Stimulated activated naive CD8-positive, alpha-beta T cell treated with anti-CD3 and anti-CD28 coated beads, Interleukin-15, Interleukin-2, amounts not matched to agents 100 ng/mL and 50 ng/mL, for 24 hours (primary cell): ENCODE measurements at regions not wholly inside any gene's neighbourhood (a gene's known extent, or its start where the extent isn't known, plus 50 kb on each side); places are given as distances from the start of the nearest gene placed in this dataset.
"Not testable (repeated sequence)": the region's sequence is repeated elsewhere in the genome, so short reads cannot be mapped to it uniquely, and the experiment has no call there.

ENCODE experiments used
- H3K27ac Mint-ChIP-seq: one replicate; pipeline ENCODE4 v1.8.0; 2021; ENCODE audit warnings: mild to moderate bottlenecking, mixed read lengths
- H3K27me3 Mint-ChIP-seq: one replicate; pipeline ENCODE4 v1.8.0; 2021; ENCODE audit warnings: mixed read lengths
- H3K36me3 Mint-ChIP-seq: one replicate; pipeline ENCODE4 v1.8.0; 2021; ENCODE audit warnings: low read depth, mixed read lengths
- H3K4me1 Mint-ChIP-seq: one replicate; pipeline ENCODE4 v1.8.0; 2021; ENCODE audit warnings: low read depth, mixed read lengths
- H3K4me3 Mint-ChIP-seq: one replicate; pipeline ENCODE4 v1.8.0; 2021; ENCODE audit warnings: mild to moderate bottlenecking, mixed read lengths
- H3K9me3 Mint-ChIP-seq: one replicate; pipeline ENCODE4 v1.8.0; 2021; ENCODE audit warnings: mixed read lengths

DNA sequence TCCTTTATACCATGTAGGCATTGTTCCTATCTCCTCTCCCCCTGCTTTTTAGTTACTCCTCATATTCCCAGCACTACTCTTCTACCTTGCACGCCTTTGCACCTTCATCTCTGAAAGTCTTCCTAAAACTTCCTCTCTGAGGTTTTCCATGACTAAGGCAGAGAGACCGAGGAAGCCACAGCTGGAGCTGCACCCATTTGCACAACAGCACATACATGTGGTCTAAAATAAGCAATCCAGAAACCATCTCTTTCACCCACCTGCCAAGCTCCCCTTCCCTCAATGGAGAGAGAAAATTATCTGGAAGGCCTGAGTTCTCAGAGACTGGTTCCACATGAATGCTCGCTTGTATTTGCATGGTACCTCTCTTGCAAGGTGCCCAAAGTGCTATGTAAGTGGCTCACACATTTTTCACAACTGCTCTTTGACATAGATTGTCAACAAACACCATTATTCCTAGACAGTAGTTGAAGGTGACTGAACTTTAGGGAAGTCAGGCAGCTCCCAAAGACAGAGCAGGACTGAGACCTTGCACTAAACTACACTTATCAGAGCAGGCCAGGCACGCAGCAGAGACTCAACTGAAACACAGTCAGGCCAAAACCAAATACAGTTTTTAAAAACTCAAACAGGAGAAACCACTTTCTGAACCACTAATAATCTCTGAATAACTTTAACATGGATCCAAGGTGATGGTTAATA lies 313.2 kb downstream of the TFAP2A start:
- Mint-ChIP-seq H3K4me3 (no peak overlapping the region), H3K4me1 (no peaks in the 10 kb centered on the region)

DNA sequence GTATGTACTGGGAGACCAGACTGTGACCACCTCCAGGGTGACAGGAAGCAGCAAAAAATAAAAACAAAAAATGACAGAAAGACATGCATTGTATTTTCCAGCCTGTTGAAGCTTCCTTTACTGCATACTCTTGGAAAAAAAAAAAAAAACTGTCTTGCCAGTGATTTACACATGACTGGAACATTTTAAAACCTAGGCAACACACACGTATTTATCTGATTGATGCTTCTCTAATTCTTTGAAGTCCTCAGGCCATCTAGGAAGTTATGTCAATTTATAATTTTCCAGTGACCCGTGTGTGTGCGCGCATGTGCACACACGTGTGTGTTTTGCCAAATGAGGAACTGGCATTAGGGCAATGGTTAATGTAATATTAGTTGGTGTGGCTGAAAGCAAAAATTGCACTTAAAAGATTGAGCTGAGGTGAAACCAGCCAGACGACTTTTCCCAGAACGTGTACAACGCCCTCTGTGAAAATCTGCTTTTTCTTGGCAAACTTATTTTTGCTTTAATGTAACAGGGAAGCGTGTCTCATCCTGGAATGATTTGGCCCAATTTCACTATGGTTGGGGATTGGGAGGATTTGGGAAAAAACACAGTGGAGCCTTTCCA lies 315.2 kb downstream of the TFAP2A start:
- no peak overlapping the region for H3K27ac Mint-ChIP-seq
- no peaks in the 10 kb centered on the region for H3K4me1 Mint-ChIP-seq
- no peak overlapping the region for H3K4me3 Mint-ChIP-seq
- H3K27me3 Mint-ChIP-seq = no peaks in the 10 kb centered on the region
- H3K9me3 Mint-ChIP-seq = no peaks in the 10 kb centered on the region
- no peaks in the 10 kb centered on the region for H3K36me3 Mint-ChIP-seq

More for the DNA sequence above, 313.2 kb downstream of the TFAP2A start:
- Mint-ChIP-seq H3K27ac (no peak overlapping the region), H3K27me3 (no peaks in the 10 kb centered on the region), H3K36me3 (no peaks in the 10 kb centered on the region), H3K9me3 (no peaks in the 10 kb centered on the region)

GRCh38 chr6:10098756-10099528 lies 315.9 kb downstream of the TFAP2A start:
- H3K27ac Mint-ChIP-seq = no peak overlapping the region
- H3K27me3 Mint-ChIP-seq = no peaks in the 10 kb centered on the region
- H3K36me3 Mint-ChIP-seq = no peaks in the 10 kb centered on the region
- H3K9me3 Mint-ChIP-seq = peaks cover 2% of the 10 kb centered on the region
- no peaks in the 10 kb centered on the region for H3K4me1 Mint-ChIP-seq
- no peak overlapping the region for H3K4me3 Mint-ChIP-seq

GRCh38 chr6:10093282-10093681 lies 321.6 kb downstream of the TFAP2A start:
- no peaks in the 10 kb centered on the region for H3K36me3 Mint-ChIP-seq
- H3K27ac Mint-ChIP-seq = no peak overlapping the region
- H3K4me3 Mint-ChIP-seq = no peak overlapping the region
- H3K9me3 Mint-ChIP-seq = peaks cover 4% of the 10 kb centered on the region
- no peaks in the 10 kb centered on the region for H3K4me1 Mint-ChIP-seq
- H3K27me3 Mint-ChIP-seq = no peaks in the 10 kb centered on the region

DNA sequence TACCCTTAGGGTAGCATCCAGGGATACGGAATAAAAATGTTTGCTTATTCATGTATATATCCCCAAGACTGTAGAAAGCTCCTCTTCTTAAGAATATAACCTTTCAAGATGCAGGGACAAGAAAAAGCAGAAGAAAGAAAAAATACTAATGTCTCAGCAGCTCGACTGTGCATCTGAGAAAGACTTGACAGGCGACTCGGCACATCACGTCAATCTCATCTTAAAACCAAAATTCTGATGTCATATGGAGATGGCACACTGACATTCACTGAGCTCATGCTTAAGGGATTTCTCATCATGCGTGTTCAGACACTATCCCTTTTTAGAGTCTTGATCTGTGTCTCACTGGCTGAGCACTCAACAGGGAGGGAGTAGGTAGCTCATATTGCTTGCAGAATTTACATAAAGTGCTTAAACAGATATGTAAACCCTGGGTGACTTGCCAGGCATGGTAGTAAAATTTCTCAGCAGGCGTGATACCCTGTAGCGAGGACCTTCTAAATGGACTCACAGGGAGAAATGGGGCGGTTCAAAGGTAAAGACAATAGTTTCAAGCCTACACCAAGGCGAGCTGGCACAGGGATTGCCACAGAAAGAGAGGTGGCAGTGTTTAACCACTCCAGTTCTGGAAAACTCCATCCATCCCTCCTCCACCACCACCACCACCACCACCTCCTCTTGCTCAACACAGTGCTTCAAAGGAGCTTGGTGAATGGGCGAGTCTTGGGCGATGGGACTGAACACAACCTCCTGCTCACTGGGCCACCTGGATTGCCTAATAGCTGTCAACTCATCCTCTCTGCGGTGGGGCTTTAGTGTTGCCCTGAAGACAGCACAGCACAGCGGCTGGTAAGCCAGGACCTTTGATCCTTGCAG lies 330.5 kb downstream of the TFAP2A start:
- no peak overlapping the region for H3K27ac Mint-ChIP-seq
- no peaks in the 10 kb centered on the region for H3K36me3 Mint-ChIP-seq
- H3K27me3 Mint-ChIP-seq = no peaks in the 10 kb centered on the region
- H3K4me3 Mint-ChIP-seq = no peak overlapping the region
- no peaks in the 10 kb centered on the region for H3K4me1 Mint-ChIP-seq
- no peaks in the 10 kb centered on the region for H3K9me3 Mint-ChIP-seq

GRCh38 chr6:10082385-10082784 lies 332.5 kb downstream of the TFAP2A start:
- H3K27ac Mint-ChIP-seq = no peak overlapping the region

DNA sequence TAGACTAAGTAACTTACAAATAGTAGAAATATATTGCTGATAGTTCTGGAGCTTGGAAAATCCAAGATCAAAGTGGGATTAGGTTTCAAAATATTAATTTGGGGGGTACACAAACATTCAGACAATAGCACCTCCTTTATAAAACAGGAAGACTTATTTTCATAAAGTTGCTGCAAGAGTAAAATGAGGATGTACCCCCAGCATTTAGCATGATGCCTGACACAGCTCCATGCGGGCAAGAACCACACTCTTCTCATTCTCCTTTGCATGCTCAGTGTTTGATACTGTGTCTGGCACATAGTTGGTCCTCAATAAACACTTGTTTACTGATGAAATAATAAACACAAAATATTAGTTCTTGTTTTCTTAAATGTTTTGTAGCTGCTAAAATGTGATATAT lies 332.9 kb downstream of the TFAP2A start:
- Mint-ChIP-seq H3K36me3 (no peaks in the 10 kb centered on the region), H3K27me3 (no peaks in the 10 kb centered on the region), H3K27ac (no peak overlapping the region), H3K4me1 (no peaks in the 10 kb centered on the region), H3K4me3 (no peak overlapping the region), H3K9me3 (no peaks in the 10 kb centered on the region)

More at GRCh38 chr6:10082385-10082784, 332.5 kb downstream of the TFAP2A start:
- Mint-ChIP-seq H3K9me3 (no peaks in the 10 kb centered on the region), H3K36me3 (no peaks in the 10 kb centered on the region), H3K27me3 (no peaks in the 10 kb centered on the region), H3K4me3 (no peak overlapping the region), H3K4me1 (no peaks in the 10 kb centered on the region)

DNA sequence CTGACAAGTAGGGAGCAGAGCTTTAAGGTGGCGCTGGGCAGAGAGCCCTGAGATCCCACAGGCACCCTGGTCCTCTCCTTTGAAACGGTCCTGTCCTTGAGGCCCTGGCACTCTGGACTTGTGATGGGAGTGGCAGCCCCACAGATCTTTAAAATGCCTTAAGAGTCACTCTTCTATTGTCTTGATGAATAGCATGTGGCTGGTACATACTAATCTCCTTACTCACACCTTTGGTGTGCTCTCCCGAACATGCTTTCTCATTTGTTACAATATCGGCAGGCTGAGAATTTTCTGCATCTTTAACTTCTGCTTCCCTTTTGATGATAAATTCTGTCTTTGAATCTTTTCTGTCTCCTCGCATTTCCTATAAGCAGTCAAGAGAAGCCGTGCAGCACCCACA lies 333.8 kb downstream of the TFAP2A start:
- Mint-ChIP-seq H3K9me3 (no peaks in the 10 kb centered on the region), H3K4me1 (no peaks in the 10 kb centered on the region), H3K27ac (no peak overlapping the region), H3K27me3 (no peaks in the 10 kb centered on the region), H3K36me3 (no peaks in the 10 kb centered on the region), H3K4me3 (no peak overlapping the region)

- Mint-ChIP-seq H3K27ac (no peak overlapping the region), H3K4me1 (no peaks in the 10 kb centered on the region), H3K4me3 (no peak overlapping the region), H3K27me3 (no peaks in the 10 kb centered on the region), H3K9me3 (no peaks in the 10 kb centered on the region), H3K36me3 (no peaks in the 10 kb centered on the region)
Measured at GRCh38 chr6:10080561-10080960, 334.3 kb downstream of the TFAP2A start.

GRCh38 chr6:10078581-10078980 lies 336.3 kb downstream of the TFAP2A start:
- Mint-ChIP-seq H3K27ac (no peak overlapping the region), H3K4me1 (no peaks in the 10 kb centered on the region), H3K4me3 (no peak overlapping the region), H3K36me3 (no peaks in the 10 kb centered on the region), H3K9me3 (peaks cover 3% of the 10 kb centered on the region), H3K27me3 (no peaks in the 10 kb centered on the region)

GRCh38 chr6:10074726-10075125 lies 340.1 kb downstream of the TFAP2A start:
- H3K27ac Mint-ChIP-seq = not testable (repeated sequence)

DNA sequence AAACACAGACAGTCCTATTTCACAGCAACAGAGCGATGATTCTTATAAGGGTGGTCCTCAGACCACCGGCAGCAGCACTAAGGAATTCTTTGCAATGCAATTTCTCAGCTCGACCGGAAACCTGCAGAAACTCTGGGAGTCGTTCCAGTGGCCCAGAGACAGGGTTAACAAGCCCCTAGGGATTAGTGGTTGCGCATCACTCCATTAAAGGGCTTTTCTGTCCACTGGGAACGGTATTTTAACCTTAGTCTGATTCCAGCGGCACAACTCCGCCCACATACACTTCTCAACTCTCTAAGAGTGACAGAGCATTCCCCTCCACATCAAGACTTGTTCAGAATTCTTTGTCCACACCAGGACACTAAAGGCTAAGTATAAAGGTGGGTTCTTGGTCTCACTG lies 341.5 kb downstream of the TFAP2A start:
- Mint-ChIP-seq H3K27ac (no peak overlapping the region), H3K9me3 (peaks cover 3% of the 10 kb centered on the region), H3K27me3 (no peaks in the 10 kb centered on the region), H3K4me1 (no peaks in the 10 kb centered on the region), H3K4me3 (no peak overlapping the region), H3K36me3 (no peaks in the 10 kb centered on the region)

More at GRCh38 chr6:10074726-10075125, 340.1 kb downstream of the TFAP2A start:
- not testable (repeated sequence) for H3K4me1 Mint-ChIP-seq, H3K27me3 Mint-ChIP-seq, H3K9me3 Mint-ChIP-seq, H3K36me3 Mint-ChIP-seq, H3K4me3 Mint-ChIP-seq

DNA sequence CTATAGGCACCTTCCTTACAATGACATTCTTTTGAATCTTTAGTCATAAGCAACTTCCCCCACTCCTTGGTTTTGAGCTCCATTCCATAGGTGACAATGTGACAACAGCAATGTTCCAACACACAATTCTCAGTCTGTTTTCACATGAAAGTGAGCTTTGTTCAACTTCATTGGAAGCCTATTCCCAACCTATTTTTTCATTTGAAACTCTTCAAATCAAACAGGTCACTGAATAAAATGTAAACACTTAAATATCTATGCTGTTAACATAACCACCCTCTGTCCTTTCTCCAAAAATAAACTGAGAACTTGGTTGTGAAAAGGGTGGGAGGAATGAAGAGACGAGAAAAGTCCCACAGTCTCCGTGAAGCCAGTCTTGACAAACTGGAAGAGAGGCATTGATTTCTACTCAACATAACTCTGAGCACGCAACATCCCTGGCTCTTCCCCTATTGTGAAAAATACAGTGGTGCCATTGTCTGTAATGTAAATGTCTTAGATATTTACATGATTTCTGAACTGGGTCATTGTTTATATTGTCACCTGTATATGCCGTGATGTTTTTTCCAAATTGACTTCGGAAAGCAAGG lies 343.1 kb downstream of the TFAP2A start:
- Mint-ChIP-seq H3K27ac (no peak overlapping the region), H3K9me3 (peaks cover 7% of the 10 kb centered on the region), H3K27me3 (no peaks in the 10 kb centered on the region), H3K36me3 (no peaks in the 10 kb centered on the region), H3K4me3 (no peak overlapping the region), H3K4me1 (no peaks in the 10 kb centered on the region)

DNA sequence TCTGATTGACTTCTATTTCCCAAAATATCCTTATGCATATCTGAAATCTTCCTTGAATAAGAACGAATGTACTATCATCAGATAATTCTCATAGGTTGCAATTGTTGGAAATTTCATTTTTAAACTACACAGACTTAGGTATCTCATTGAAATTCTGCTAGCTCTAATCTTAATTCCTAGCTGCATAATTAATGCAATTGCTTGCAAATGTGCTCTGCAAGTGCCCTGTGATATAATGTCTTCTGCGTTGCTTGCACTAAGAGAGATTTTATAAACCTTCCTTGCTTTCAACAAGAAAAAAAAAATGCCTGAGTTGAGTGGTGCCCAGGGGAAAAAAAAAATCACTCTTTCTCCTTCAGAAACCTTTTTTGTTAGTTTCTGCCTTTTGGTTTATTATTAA lies 354.9 kb downstream of the TFAP2A start:
- Mint-ChIP-seq H3K4me1 (no peaks in the 10 kb centered on the region), H3K27me3 (peaks cover 4% of the 10 kb centered on the region), H3K9me3 (no peaks in the 10 kb centered on the region), H3K4me3 (no peak overlapping the region), H3K36me3 (no peaks in the 10 kb centered on the region), H3K27ac (no peak overlapping the region)
